Activated CD8-positive, alpha-beta memory T cell treated with anti-CD3 and anti-CD28 coated beads, Interleukin-2, amount 10 ng/mL, durations not matched to agents 7 days and 5 days (primary cell): ENCODE measurements at regions not wholly inside any gene's neighbourhood (a gene's known extent, or its start where the extent isn't known, plus 50 kb on each side); places are given as distances from the start of the nearest gene placed in this dataset.
"Not testable (repeated sequence)": the region's sequence is repeated elsewhere in the genome, so short reads cannot be mapped to it uniquely, and the experiment has no call there.

Source experiments
- ATAC-seq: fragments of 150-1000 bp; cut with Tn5 transposase; one replicate; pipeline ENCODE4 v1.10.0; 2021; ENCODE audit warnings: moderate library complexity
- CTCF ChIA-PET: fragments of 350-600 bp; sonication (Branson Sonifier 250); formaldehyde crosslinking; loops from one replicate; lab custom pipeline; 2021; ENCODE audit warnings: antibody characterized with exemption; lab: Charles Lee
- DNase-seq: peaks from one replicate; pipeline ENCODE4 v3.0.0-alpha.2; 2020
- H3K27ac Mint-ChIP-seq: one replicate; pipeline ENCODE4 v1.8.0; 2021; ENCODE audit warnings: mild to moderate bottlenecking, mixed read lengths
- H3K27me3 Mint-ChIP-seq: one replicate; pipeline ENCODE4 v1.8.0; 2021; ENCODE audit warnings: mixed read lengths
- H3K36me3 Mint-ChIP-seq: one replicate; pipeline ENCODE4 v1.8.0; 2021; ENCODE audit warnings: mild to moderate bottlenecking, mixed read lengths
- H3K4me1 Mint-ChIP-seq: one replicate; pipeline ENCODE4 v1.8.0; 2021; ENCODE audit warnings: mixed read lengths
- H3K4me3 Mint-ChIP-seq: one replicate; pipeline ENCODE4 v1.8.0; 2021; ENCODE audit warnings: mild to moderate bottlenecking, moderate library complexity, mixed read lengths
- H3K9me3 Mint-ChIP-seq: one replicate; pipeline ENCODE4 v1.8.0; 2022; ENCODE audit warnings: low read depth, mixed read lengths

DNA sequence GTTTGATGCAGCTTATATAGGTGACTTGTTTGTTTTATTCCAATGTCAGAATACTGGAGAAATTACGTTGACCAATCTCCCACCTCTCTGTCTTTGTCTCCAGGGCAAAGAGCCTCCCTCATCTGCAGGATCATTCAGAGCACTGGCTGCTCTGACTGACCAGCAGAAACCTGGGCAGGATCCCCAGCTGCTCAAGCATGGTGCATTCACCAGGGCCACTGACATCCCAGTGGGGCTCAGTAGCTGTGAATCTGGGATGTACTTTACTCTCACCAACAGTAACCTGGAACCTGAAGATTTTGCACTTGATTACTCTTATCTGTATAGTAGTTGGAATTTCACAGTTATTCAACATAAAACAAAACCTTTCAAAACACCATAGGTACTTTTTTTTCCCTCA lies 235.9 kb downstream of the ANKRD36 start:
- Mint-ChIP-seq H3K9me3 (no peaks in the 10 kb centered on the region), H3K4me1 (no peaks in the 10 kb centered on the region)
- ATAC-seq, result no peak

DNA sequence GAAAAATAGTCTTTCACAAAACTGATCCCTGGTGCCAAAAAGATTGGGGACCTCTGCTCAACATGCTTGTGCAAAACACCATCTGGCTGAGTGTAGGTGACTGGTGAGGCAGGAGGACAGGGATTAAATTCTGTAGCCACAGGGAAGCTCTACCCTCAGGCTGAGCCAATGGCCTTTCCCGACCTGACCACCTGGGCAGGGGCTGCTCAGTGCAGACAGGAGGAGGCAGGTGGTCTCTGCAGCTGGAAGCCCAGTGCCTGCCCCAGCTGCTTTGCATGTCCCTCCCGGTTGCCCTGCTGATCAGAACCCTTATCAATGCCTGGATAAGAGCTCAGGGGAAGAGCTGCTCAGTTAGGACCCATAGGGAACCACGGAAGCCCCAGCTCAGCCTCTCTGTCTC lies 235.3 kb downstream of the ANKRD36 start:
- no peaks in the 10 kb centered on the region for H3K4me1 Mint-ChIP-seq
- H3K36me3 Mint-ChIP-seq, result no peaks in the 10 kb centered on the region
- peaks cover 38% of the 10 kb centered on the region for H3K27me3 Mint-ChIP-seq
- ATAC-seq (no peak), DNase-seq (peak; percentile 27)
- no peaks in the 10 kb centered on the region for H3K9me3 Mint-ChIP-seq
- CTCF ChIA-PET, result no interaction called here
- H3K4me3 Mint-ChIP-seq, result no peak overlapping the region
- H3K27ac Mint-ChIP-seq, result no peak overlapping the region

More for the DNA sequence above, 235.9 kb downstream of the ANKRD36 start:
- CTCF ChIA-PET, result no interaction called here
- no peak overlapping the region for H3K27ac Mint-ChIP-seq
- no peaks in the 10 kb centered on the region for H3K36me3 Mint-ChIP-seq
- peak; percentile 31 for DNase-seq
- no peak overlapping the region for H3K4me3 Mint-ChIP-seq
- peaks cover 40% of the 10 kb centered on the region for H3K27me3 Mint-ChIP-seq

DNA sequence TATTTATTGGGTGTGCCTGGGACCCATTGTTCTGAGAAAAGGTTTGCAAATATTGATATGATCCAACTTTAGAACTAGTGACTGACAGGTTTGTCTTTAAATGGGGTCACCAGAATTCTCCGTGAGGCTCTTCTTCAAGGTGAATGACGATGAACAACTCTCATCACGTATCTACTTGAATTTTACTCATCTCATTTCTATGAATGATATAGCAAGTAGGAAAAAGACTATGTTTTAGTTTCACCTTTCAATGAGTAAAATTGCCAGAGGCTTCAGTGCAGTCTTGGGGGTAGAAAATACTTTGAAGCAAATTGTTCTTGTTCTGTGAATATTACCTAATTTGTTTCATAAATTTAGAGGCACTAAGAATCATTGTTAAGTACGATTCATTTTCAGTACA lies 232.0 kb downstream of the ANKRD36 start:
- peaks cover 16% of the 10 kb centered on the region for H3K27me3 Mint-ChIP-seq
- CTCF ChIA-PET, DNase-seq, H3K4me1 Mint-ChIP-seq, H3K9me3 Mint-ChIP-seq, ATAC-seq, H3K27ac Mint-ChIP-seq, H3K4me3 Mint-ChIP-seq, H3K36me3 Mint-ChIP-seq: not testable (repeated sequence)

DNA sequence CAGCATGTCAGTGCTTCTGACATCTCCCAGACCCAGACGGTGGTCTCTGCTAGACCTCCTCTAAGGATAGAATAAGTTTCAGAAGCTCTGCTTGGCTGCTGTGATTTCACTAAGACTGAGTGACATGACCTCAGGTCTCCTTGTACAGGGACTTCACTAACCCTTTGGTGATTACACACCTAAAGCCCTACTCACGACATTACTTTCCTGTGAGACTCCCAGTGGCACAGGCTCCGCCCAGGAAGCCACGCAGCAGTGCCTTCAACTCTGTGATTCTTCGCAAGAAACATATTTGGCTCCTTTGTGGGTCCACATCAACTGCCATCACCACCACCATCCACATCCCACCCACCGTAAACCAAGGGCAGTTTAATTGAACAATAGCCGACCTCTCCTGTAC lies 220.7 kb downstream of the ANKRD36 start:
- H3K4me1 Mint-ChIP-seq, DNase-seq, H3K36me3 Mint-ChIP-seq, H3K4me3 Mint-ChIP-seq, H3K27me3 Mint-ChIP-seq, H3K27ac Mint-ChIP-seq, H3K9me3 Mint-ChIP-seq, CTCF ChIA-PET: not testable (repeated sequence)
- ATAC-seq, result peak; percentile 30

DNA sequence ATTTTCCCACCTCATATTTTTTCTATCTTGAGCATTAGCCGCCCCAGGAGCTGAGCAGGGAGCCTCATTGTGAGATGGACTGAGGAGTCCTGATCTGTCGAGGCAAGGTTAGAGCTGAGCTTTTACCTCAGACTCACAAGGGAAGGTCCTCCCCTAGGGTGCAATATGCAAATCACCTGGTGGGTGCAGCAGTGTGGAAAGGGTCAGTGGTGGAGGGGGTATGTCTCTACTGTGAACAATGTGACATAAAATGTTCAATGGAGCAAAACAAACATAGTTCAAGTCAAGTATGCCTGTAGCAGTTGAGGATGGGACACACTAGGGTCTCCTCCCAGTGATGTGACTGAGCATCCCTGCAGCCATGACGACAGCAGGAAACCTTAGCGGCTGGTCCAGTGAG lies 219.2 kb downstream of the ANKRD36 start:
- DNase-seq, H3K9me3 Mint-ChIP-seq, H3K27me3 Mint-ChIP-seq, H3K36me3 Mint-ChIP-seq, ATAC-seq, H3K27ac Mint-ChIP-seq, H3K4me1 Mint-ChIP-seq, CTCF ChIA-PET, H3K4me3 Mint-ChIP-seq: not testable (repeated sequence)

DNA sequence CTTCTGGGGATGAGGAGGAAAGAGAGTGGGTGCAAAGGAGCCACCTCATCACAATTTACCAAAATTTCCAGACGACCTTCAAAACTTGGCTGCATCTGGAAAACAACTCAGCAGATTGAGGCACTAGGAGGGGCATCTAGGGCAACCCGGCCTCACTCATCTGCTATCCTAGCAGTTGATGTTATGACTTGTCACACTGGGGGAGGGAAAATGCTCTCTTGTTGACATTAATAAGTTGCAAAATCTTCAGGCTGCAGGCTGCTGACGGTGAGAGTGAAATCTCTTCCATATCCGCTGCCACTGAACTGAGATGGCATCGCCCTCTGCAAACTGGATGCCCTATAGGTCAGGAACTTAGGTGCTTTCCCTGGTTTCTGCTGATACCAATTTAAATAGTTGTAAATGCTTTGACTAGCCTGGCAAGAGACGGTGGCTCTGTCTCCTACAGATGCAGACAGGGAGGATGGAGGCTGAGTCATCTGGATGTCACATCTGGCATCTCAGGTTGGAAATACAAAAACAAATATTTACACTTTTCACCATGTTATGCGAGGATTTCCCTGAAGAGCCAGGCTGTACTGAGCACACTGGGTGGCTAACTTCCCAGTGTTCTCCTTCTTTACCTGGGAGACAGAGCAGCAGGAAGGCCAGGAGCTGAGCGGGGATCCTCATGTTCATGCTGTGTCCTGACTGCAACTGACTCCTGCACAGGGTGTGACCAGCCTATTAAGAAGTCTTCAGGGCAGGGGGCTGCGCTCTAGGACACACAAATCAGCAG lies 209.2 kb downstream of the ANKRD36 start:
- H3K4me3 Mint-ChIP-seq, H3K9me3 Mint-ChIP-seq, CTCF ChIA-PET, H3K4me1 Mint-ChIP-seq, H3K27ac Mint-ChIP-seq, ATAC-seq, H3K27me3 Mint-ChIP-seq, H3K36me3 Mint-ChIP-seq, DNase-seq: not testable (repeated sequence)

DNA sequence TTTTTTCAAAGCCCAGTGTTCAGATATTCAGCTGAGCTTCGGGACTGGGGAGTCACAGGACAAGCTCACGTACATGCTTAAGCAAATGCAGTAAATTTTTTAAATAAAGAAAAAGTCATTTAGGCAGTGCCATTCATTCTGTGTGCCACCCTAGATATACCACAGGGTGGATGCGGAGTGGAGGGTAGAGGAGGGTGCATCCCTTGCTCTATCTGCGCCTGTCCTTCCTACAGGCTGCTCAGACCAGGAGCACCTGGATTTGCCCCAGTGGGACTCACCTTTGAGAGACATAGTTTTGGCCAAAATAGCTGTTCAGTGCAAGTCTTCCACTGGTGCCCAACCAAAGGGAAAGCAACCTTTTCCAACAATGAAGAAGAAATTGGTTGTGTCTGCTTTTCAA lies 202.4 kb downstream of the ANKRD36 start:
- ATAC-seq, H3K36me3 Mint-ChIP-seq, H3K27ac Mint-ChIP-seq, CTCF ChIA-PET, DNase-seq, H3K4me3 Mint-ChIP-seq, H3K4me1 Mint-ChIP-seq, H3K27me3 Mint-ChIP-seq, H3K9me3 Mint-ChIP-seq: not testable (repeated sequence)

DNA sequence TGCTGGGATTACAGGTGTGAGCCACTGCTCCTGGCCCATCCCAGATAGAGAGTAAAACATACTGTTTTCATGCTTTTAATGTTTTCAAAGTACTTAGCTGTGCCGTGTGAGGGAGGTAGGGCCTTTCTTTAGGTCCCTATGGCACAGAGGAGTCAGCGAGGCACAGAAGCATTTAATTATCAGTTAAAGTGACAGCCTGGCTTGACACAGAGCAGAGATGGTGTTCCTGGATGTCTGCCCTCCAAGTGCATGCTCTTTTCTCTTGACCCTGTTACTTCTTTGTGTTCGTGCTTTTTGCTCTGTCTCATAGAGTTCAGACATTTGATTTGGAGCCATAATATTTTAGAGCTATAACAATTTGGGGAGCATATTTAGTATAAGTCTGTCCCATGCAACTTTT lies 199.5 kb downstream of the ANKRD36 start:
- CTCF ChIA-PET, H3K36me3 Mint-ChIP-seq, H3K4me3 Mint-ChIP-seq, H3K27ac Mint-ChIP-seq, H3K27me3 Mint-ChIP-seq, DNase-seq, ATAC-seq, H3K4me1 Mint-ChIP-seq, H3K9me3 Mint-ChIP-seq: not testable (repeated sequence)

DNA sequence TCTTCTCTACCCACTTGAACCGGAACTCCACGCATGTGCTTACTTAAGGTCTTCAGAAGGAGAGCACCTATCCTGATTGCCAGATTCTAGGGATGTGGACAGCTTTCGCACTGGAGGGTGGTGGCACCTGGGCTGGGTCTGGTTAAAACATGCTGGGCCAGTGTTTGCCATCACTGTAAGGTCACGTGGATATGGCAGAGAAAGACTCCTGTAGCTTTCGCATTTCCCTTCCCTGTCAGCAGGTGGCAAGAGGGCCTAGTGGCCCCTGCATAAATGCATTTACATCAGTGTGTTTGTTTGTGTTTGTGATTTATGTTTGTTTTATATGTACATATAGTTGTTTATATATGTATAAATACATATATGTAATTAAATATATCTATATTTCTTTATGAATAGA lies 192.5 kb downstream of the ANKRD36 start:
- H3K27ac Mint-ChIP-seq, ATAC-seq, DNase-seq, H3K9me3 Mint-ChIP-seq, H3K27me3 Mint-ChIP-seq, H3K4me1 Mint-ChIP-seq, H3K4me3 Mint-ChIP-seq, H3K36me3 Mint-ChIP-seq, CTCF ChIA-PET: not testable (repeated sequence)

DNA sequence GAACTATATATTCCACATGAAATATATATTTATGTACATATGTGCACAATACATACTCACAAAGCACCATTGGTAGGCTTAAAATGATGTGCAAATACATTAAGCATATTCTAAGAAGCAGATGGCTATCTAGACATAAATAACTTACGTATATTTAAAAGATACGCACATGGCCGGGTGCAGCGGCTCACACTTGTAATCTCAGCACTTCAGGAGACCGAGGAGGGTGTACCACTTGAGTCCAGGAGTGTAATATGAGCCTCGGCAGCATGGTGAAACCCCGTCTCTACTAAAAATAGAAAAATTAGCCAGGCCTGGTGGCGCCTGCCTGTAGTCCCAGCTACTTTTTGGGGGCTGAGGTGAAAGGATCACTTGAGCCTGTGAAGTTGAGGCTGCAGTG lies 189.9 kb downstream of the ANKRD36 start:
- H3K9me3 Mint-ChIP-seq, DNase-seq, ATAC-seq, H3K4me1 Mint-ChIP-seq, H3K27me3 Mint-ChIP-seq, H3K27ac Mint-ChIP-seq, H3K4me3 Mint-ChIP-seq, CTCF ChIA-PET, H3K36me3 Mint-ChIP-seq: not testable (repeated sequence)

DNA sequence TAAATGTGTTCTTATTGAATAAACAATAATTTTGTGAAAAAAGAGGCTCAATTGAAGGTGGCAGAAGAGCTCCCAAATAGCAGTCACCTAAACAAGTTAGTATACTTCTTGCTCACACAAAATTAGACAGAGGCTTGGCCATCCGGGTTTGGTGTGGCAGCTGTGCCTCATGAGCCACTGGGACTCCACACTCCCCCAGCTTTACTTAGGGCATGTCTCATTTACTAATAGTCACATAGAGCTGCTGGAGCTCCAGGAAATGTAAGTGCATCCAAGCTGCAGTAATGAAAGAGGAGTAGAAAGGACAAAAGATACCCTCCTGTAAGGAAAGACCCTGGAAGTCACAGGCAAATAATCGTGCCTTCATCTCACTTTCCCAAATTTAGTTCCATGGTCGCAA lies 188.8 kb downstream of the ANKRD36 start:
- ATAC-seq, H3K9me3 Mint-ChIP-seq: not testable (repeated sequence)

More for the DNA sequence above, 188.8 kb downstream of the ANKRD36 start:
- H3K27ac Mint-ChIP-seq, DNase-seq, H3K36me3 Mint-ChIP-seq, H3K27me3 Mint-ChIP-seq, H3K4me1 Mint-ChIP-seq, CTCF ChIA-PET, H3K4me3 Mint-ChIP-seq: not testable (repeated sequence)
